Loucy (cell line): ENCODE measurements at regions not wholly inside any gene's neighbourhood (a gene's known extent, or its start where the extent isn't known, plus 50 kb on each side); places are given as distances from the start of the nearest gene placed in this dataset.

ENCODE experiments used
- H2AFZ ChIP-seq: fragments of 200-600 bp; sonication (generic); 2 replicates; pipeline ENCODE4 v1.6.0; 2016; ENCODE audit warnings: antibody characterized with exemption, mild to moderate bottlenecking, low read length, moderate library complexity
- H3F3A ChIP-seq: fragments of 200-600 bp; 2 replicates; pipeline ENCODE4 v1.6.0; 2016; ENCODE audit warnings: antibody characterized with exemption, low read depth, mild to moderate bottlenecking
- H3K27me3 ChIP-seq: fragments of 200-600 bp; sonication (generic); 2 replicates; pipeline ENCODE4 v1.6.1; 2014; ENCODE audit warnings: low read length, mild to moderate bottlenecking; ENCODE audit not compliant: insufficient read depth, poor library complexity, severe bottlenecking
- H3K36me3 ChIP-seq: fragments of 200-600 bp; sonication (generic); 2 replicates; pipeline ENCODE4 v1.6.1; 2016; ENCODE audit warnings: low read length; ENCODE audit not compliant: insufficient read depth
- H3K4me1 ChIP-seq: fragments of 200-600 bp; sonication (generic); 2 replicates; pipeline ENCODE4 v1.5.1; 2014; ENCODE audit warnings: low read length, mild to moderate bottlenecking; ENCODE audit not compliant: insufficient read depth, poor library complexity, severe bottlenecking
- H3K4me2 ChIP-seq: fragments of 200-600 bp; sonication (generic); 2 replicates; pipeline ENCODE4 v1.6.0; 2014; ENCODE audit warnings: antibody characterized with exemption, low read length, low read depth, mild to moderate bottlenecking; ENCODE audit not compliant: poor library complexity, severe bottlenecking
- H3K4me3 ChIP-seq: fragments of 200-600 bp; sonication (generic); 2 replicates; pipeline ENCODE4 v1.5.1; 2014; ENCODE audit warnings: low read length, mild to moderate bottlenecking, mixed read lengths; ENCODE audit not compliant: poor library complexity, severe bottlenecking
- H3K79me2 ChIP-seq: fragments of 200-600 bp; sonication (generic); 2 replicates; pipeline ENCODE4 v1.6.1; 2014; ENCODE audit warnings: low read length; ENCODE audit not compliant: insufficient read depth
- H3K9ac ChIP-seq: fragments of 200-600 bp; sonication (generic); 2 replicates; pipeline ENCODE4 v1.6.0; 2014; ENCODE audit warnings: mild to moderate bottlenecking, low read depth, low read length, moderate library complexity; ENCODE audit not compliant: poor library complexity, severe bottlenecking
- H3K9me2 ChIP-seq: fragments of 200-600 bp; sonication (generic); replicated peaks from 2 replicates; pipeline ENCODE4 v1.6.1; 2016; ENCODE audit warnings: low read depth, low read length, mixed read lengths
- H3K9me3 ChIP-seq: fragments of 200-600 bp; sonication (generic); 2 replicates; pipeline ENCODE4 v1.6.1; 2014; ENCODE audit warnings: mild to moderate bottlenecking, antibody characterized with exemption, low read length, low read depth; ENCODE audit not compliant: insufficient read depth
- H4K20me1 ChIP-seq: fragments of 200-600 bp; sonication (generic); 2 replicates; pipeline ENCODE4 v1.6.0; 2014; ENCODE audit warnings: antibody characterized with exemption, low read length, mild to moderate bottlenecking; ENCODE audit not compliant: insufficient read depth, poor library complexity, severe bottlenecking
- CTCF ChIP-seq: fragments of 200-600 bp; sonication (generic); conservative IDR thresholded peaks from 2 replicates; pipeline ENCODE4 v1.5.1; 2014; ENCODE audit warnings: mild to moderate bottlenecking, antibody characterized with exemption, low read length
- EZH2phosphoT487 ChIP-seq: fragments of 200-600 bp; IDR thresholded peaks from 2 replicates; pipeline ENCODE4 v1.6.1; 2018; ENCODE audit warnings: antibody characterized with exemption, mild to moderate bottlenecking, moderate library complexity, borderline replicate concordance

GRCh38 chr3:86547692-86548091, 443.3 kb downstream of the VGLL3 start:
- no peaks in the 10 kb centered on the region for H3K9me3 ChIP-seq
- H3K36me3 ChIP-seq, result no peaks in the 10 kb centered on the region
- no peaks in the 10 kb centered on the region for H3K27me3 ChIP-seq
- no peak overlapping the region for H2AFZ ChIP-seq
- TF ChIP-seq EZH2phosphoT487, result no peak
- TF ChIP-seq CTCF, result no peak
- no peak overlapping the region for H3K4me3 ChIP-seq
- no peak overlapping the region for H3K4me2 ChIP-seq
- H3K9ac ChIP-seq, result no peak overlapping the region
- H4K20me1 ChIP-seq, result no peaks in the 10 kb centered on the region
- H3F3A ChIP-seq, result no peaks in the 10 kb centered on the region
- no peaks in the 10 kb centered on the region for H3K9me2 ChIP-seq
- H3K4me1 ChIP-seq, result no peaks in the 10 kb centered on the region
- H3K79me2 ChIP-seq, result no peaks in the 10 kb centered on the region

DNA sequence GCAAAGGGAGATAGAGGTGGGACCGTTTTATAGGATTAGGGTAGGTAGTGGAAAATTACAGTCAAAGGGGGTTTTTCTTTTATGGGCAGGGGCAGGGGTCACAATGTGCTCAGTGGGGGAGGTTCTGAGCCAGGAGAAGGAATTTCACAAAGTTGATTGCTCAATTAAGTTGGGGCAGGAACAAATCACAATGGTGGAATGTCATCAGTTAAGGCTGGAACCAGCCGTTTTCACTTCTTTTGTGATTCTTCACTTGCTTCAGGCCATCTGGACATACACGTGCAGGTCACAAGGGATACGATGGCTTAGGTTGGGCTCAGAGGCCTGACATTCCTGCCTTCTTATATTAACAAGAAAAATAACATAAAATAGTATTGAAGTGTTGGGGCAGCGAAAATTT, 453.8 kb downstream of the VGLL3 start:
- H3K27me3 ChIP-seq, result no peaks in the 10 kb centered on the region
- no peaks in the 10 kb centered on the region for H3F3A ChIP-seq
- H3K9me2 ChIP-seq, result no peaks in the 10 kb centered on the region
- H2AFZ ChIP-seq, result no peak overlapping the region
- no peak overlapping the region for H3K4me3 ChIP-seq
- H3K4me2 ChIP-seq, result no peak overlapping the region
- no peak overlapping the region for H3K9ac ChIP-seq
- no peaks in the 10 kb centered on the region for H3K36me3 ChIP-seq
- no peaks in the 10 kb centered on the region for H4K20me1 ChIP-seq
- H3K4me1 ChIP-seq, result no peaks in the 10 kb centered on the region
- TF ChIP-seq EZH2phosphoT487, result no peak
- TF ChIP-seq CTCF, result no peak
- no peaks in the 10 kb centered on the region for H3K79me2 ChIP-seq
- no peaks in the 10 kb centered on the region for H3K9me3 ChIP-seq

DNA sequence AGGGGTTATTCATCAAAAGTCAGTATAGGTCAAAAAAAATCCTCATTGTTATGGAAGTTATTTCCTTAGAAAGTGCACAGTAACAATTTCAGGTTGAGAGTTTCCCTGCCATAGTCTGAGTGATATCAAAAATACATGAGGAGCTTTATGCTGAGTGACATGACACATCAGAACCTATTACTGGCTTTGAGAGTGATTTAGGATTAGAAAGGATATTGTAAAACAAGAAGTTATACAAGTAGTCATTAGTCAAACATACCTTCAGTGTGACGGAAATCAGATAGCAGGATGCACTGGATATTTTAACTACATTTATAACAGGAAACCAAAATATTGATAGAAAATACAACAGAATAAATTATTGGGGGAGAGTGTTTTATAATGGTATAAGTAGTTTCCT, 471.1 kb downstream of the VGLL3 start:
- H3K4me3 ChIP-seq, result no peak overlapping the region
- no peak overlapping the region for H2AFZ ChIP-seq
- H4K20me1 ChIP-seq, result no peaks in the 10 kb centered on the region
- H3F3A ChIP-seq, result no peaks in the 10 kb centered on the region
- TF ChIP-seq EZH2phosphoT487 (no peak), CTCF (no peak)
- no peaks in the 10 kb centered on the region for H3K27me3 ChIP-seq
- H3K4me2 ChIP-seq, result no peak overlapping the region
- no peaks in the 10 kb centered on the region for H3K9me3 ChIP-seq
- no peaks in the 10 kb centered on the region for H3K36me3 ChIP-seq
- no peaks in the 10 kb centered on the region for H3K79me2 ChIP-seq
- no peaks in the 10 kb centered on the region for H3K9me2 ChIP-seq
- H3K4me1 ChIP-seq, result no peaks in the 10 kb centered on the region
- no peak overlapping the region for H3K9ac ChIP-seq
